ENCODE measurements at regions not wholly inside any gene's neighbourhood (a gene's known extent, or its start where the extent isn't known, plus 50 kb on each side); places are given as distances from the start of the nearest gene placed in this dataset.

- no peak for TF ChIP-seq CTCF (IDR thresholded peaks at IDR 0.05)
- DNase-seq = no peak
- ATAC-seq = no peak
- intact Hi-C loops (cut with DNase I) = no loop called here
- FAIRE-seq = no peak
- H3K36me3 ChIP-seq = no peaks in the 10 kb centered on the region
- H3K4me1 ChIP-seq = no peaks in the 10 kb centered on the region
- no peaks in the 10 kb centered on the region for H3K9me3 ChIP-seq
- WGBS, 2 donors = 87 to 92% methylated on average over 8 of the region's 8 CpGs
- H3K4me3 ChIP-seq = no peak overlapping the region
- H3K27me3 ChIP-seq = no peaks in the 10 kb centered on the region
- no peak overlapping the region for H3K27ac ChIP-seq
Observed at GRCh38 chr1:199847021-199847420, 180.5 kb upstream of the NR5A2 start.

GRCh38 chr1:199851439-199852140 lies 175.9 kb upstream of the NR5A2 start:
- no peak overlapping the region for H3K4me3 ChIP-seq
- H3K27me3 ChIP-seq = no peaks in the 10 kb centered on the region
- no peak for TF ChIP-seq CTCF (IDR thresholded peaks at IDR 0.05)
- H3K36me3 ChIP-seq = no peaks in the 10 kb centered on the region
- H3K9me3 ChIP-seq = no peaks in the 10 kb centered on the region
- FAIRE-seq (no peak), DNase-seq (no peak), ATAC-seq (no peak)
- no peak overlapping the region for H3K27ac ChIP-seq
- intact Hi-C loops (cut with DNase I) = no loop called here
- WGBS, 2 donors = 60 to 65% methylated on average over 2 of the region's 2 CpGs
- H3K4me1 ChIP-seq = no peaks in the 10 kb centered on the region

- 82 to 92% methylated on average over 3 of the region's 3 CpGs for WGBS, 2 donors
- Histone ChIP-seq H3K4me1 (no peaks in the 10 kb centered on the region), H3K27ac (no peak overlapping the region), H3K36me3 (no peaks in the 10 kb centered on the region), H3K9me3 (no peaks in the 10 kb centered on the region), H3K4me3 (no peak overlapping the region), H3K27me3 (no peaks in the 10 kb centered on the region)
- intact Hi-C loops (cut with DNase I) = no loop called here
- FAIRE-seq (no peak), ATAC-seq (no peak), DNase-seq (no peak)
- no peak for TF ChIP-seq CTCF (IDR thresholded peaks at IDR 0.05)
Observed at GRCh38 chr1:199854686-199855321, 172.7 kb upstream of the NR5A2 start.

- 59 to 64% methylated on average over 4 of the region's 4 CpGs for WGBS, 2 donors
- Histone ChIP-seq H3K27ac (no peak overlapping the region), H3K9me3 (no peaks in the 10 kb centered on the region), H3K4me3 (no peak overlapping the region), H3K27me3 (no peaks in the 10 kb centered on the region), H3K4me1 (no peaks in the 10 kb centered on the region), H3K36me3 (no peaks in the 10 kb centered on the region)
- TF ChIP-seq CTCF (IDR thresholded peaks at IDR 0.05) = no peak
- no peak for ATAC-seq
- no peak for DNase-seq
- no peak for FAIRE-seq
- intact Hi-C loops (cut with DNase I) = no loop called here
Observed at GRCh38 chr1:199855580-199855979, 171.9 kb upstream of the NR5A2 start.

GRCh38 chr1:199856216-199856780 lies 171.2 kb upstream of the NR5A2 start:
- Histone ChIP-seq H3K4me3 (no peak overlapping the region), H3K27me3 (no peaks in the 10 kb centered on the region), H3K27ac (no peak overlapping the region), H3K9me3 (no peaks in the 10 kb centered on the region), H3K4me1 (no peaks in the 10 kb centered on the region), H3K36me3 (no peaks in the 10 kb centered on the region)
- DNase-seq = no peak
- no peak for FAIRE-seq
- 69 to 71% methylated on average over 4 of the region's 4 CpGs for WGBS, 2 donors
- intact Hi-C loops (cut with DNase I) = no loop called here
- TF ChIP-seq CTCF (IDR thresholded peaks at IDR 0.05) = no peak
- no peak for ATAC-seq
